ENCODE measurements at regions not wholly inside any gene's neighbourhood (a gene's known extent, or its start where the extent isn't known, plus 50 kb on each side); places are given as distances from the start of the nearest gene placed in this dataset.

GRCh38 chr15:100737214-100737613 lies 134.8 kb downstream of the ASB7 start:
- no peak for DNase-seq

- no peak for DNase-seq
These were observed 136.2 kb downstream of the ASB7 start for GRCh38 chr15:100738614-100739013.

- DNase-seq: no peak
These were observed 137.7 kb downstream of the ASB7 start for GRCh38 chr15:100740138-100740537.

- no peak for DNase-seq
These were observed 128.0 kb upstream of the ALDH1A3 start for GRCh38 chr15:100751585-100751984.

- no peak for DNase-seq
These were observed 126.1 kb upstream of the ALDH1A3 start for GRCh38 chr15:100753503-100753902.

GRCh38 chr15:100757661-100758060 lies 122.0 kb upstream of the ALDH1A3 start:
- DNase-seq: no peak

- no peak for DNase-seq
These were observed 121.1 kb upstream of the ALDH1A3 start for GRCh38 chr15:100758555-100758954.

GRCh38 chr15:100759106-100759505 lies 120.5 kb upstream of the ALDH1A3 start:
- no peak for DNase-seq

GRCh38 chr15:100759698-100760356 lies 119.8 kb upstream of the ALDH1A3 start:
- no peak for DNase-seq

GRCh38 chr15:100760357-100760903 lies 119.2 kb upstream of the ALDH1A3 start:
- no peak for DNase-seq

GRCh38 chr15:100761290-100761935 lies 118.2 kb upstream of the ALDH1A3 start:
- DNase-seq: no peak

- DNase-seq: no peak
These were observed 117.3 kb upstream of the ALDH1A3 start for GRCh38 chr15:100762289-100762688.

- DNase-seq: no peak
These were observed 116.5 kb upstream of the ALDH1A3 start for GRCh38 chr15:100762913-100763834.

GRCh38 chr15:100763835-100764750 lies 115.5 kb upstream of the ALDH1A3 start:
- no peak for DNase-seq

- no peak for DNase-seq
These were observed 114.7 kb upstream of the ALDH1A3 start for GRCh38 chr15:100764778-100765466.

- DNase-seq: no peak
These were observed 114.0 kb upstream of the ALDH1A3 start for GRCh38 chr15:100765467-100766241.

GRCh38 chr15:100766243-100767000 lies 113.2 kb upstream of the ALDH1A3 start:
- DNase-seq: no peak

- DNase-seq: no peak
These were observed 112.4 kb upstream of the ALDH1A3 start for GRCh38 chr15:100767001-100767825.

GRCh38 chr15:100768501-100768931 lies 111.1 kb upstream of the ALDH1A3 start:
- no peak for DNase-seq

All from bone marrow (tissue), 2 donors.